ENCODE measurements at regions not wholly inside any gene's neighbourhood (a gene's known extent, or its start where the extent isn't known, plus 50 kb on each side); places are given as distances from the start of the nearest gene placed in this dataset.

GRCh38 chr4:137267024-137267423 is 265.3 kb downstream of the PCDH18 start:
- no peaks in the 10 kb centered on the region for H4K20me1 ChIP-seq (ENCODE audit: control insufficient read depth, insufficient read depth, low read depth, low read length)
- H3K4me3 ChIP-seq (ENCODE audit: low read length): no peak overlapping the region
- H3K27ac ChIP-seq (ENCODE audit: low read depth, low read length): no peak overlapping the region
- no peaks in the 10 kb centered on the region for H3F3A ChIP-seq (ENCODE audit: control insufficient read depth, insufficient read depth)
- no peaks in the 10 kb centered on the region for H3K4me1 ChIP-seq (ENCODE audit: control insufficient read depth, low read length)
- no peak for TF ChIP-seq CTCF (IDR thresholded peaks at IDR 0.05; ENCODE audit: low read depth, low read length, poor library complexity, severe bottlenecking)
- TF ChIP-seq EZH2phosphoT487 (IDR thresholded peaks at IDR 0.05; ENCODE audit: borderline replicate concordance, low read length): no peak
- no peak overlapping the region for H3K4me2 ChIP-seq (ENCODE audit: low read length)
- H3K36me3 ChIP-seq (ENCODE audit: control insufficient read depth, low read length): no peaks in the 10 kb centered on the region
- no peaks in the 10 kb centered on the region for H3K9me2 ChIP-seq (replicated peaks; ENCODE audit: control insufficient read depth, low read length)
- no peaks in the 10 kb centered on the region for H3K27me3 ChIP-seq (ENCODE audit: control insufficient read depth, low read length)
- no peaks in the 10 kb centered on the region for H3K79me2 ChIP-seq (ENCODE audit: control insufficient read depth, low read length)
- H3K9me3 ChIP-seq (ENCODE audit: control insufficient read depth, insufficient read depth, low read length): no peaks in the 10 kb centered on the region

- H3K36me3 ChIP-seq (ENCODE audit: control insufficient read depth, low read length): no peaks in the 10 kb centered on the region
- no peak overlapping the region for H3K4me3 ChIP-seq (ENCODE audit: low read length)
- no peak overlapping the region for H3K27ac ChIP-seq (ENCODE audit: low read depth, low read length)
- H3K9me3 ChIP-seq (ENCODE audit: control insufficient read depth, insufficient read depth, low read length): no peaks in the 10 kb centered on the region
- H3K4me1 ChIP-seq (ENCODE audit: control insufficient read depth, low read length): no peaks in the 10 kb centered on the region
- H3F3A ChIP-seq (ENCODE audit: control insufficient read depth, insufficient read depth): no peaks in the 10 kb centered on the region
- no peaks in the 10 kb centered on the region for H3K9me2 ChIP-seq (replicated peaks; ENCODE audit: control insufficient read depth, low read length)
- no peaks in the 10 kb centered on the region for H3K27me3 ChIP-seq (ENCODE audit: control insufficient read depth, low read length)
- H3K4me2 ChIP-seq (ENCODE audit: low read length): no peak overlapping the region
- TF ChIP-seq CTCF (IDR thresholded peaks at IDR 0.05; ENCODE audit: low read depth, low read length, poor library complexity, severe bottlenecking) (no peak), EZH2phosphoT487 (IDR thresholded peaks at IDR 0.05; ENCODE audit: borderline replicate concordance, low read length) (no peak)
- H4K20me1 ChIP-seq (ENCODE audit: control insufficient read depth, insufficient read depth, low read depth, low read length): no peaks in the 10 kb centered on the region
- no peaks in the 10 kb centered on the region for H3K79me2 ChIP-seq (ENCODE audit: control insufficient read depth, low read length)
Observed at GRCh38 chr4:137266511-137266910, 265.8 kb downstream of the PCDH18 start.

- no peaks in the 10 kb centered on the region for H3F3A ChIP-seq (ENCODE audit: control insufficient read depth, insufficient read depth)
Observed at GRCh38 chr4:137263206-137263605, 269.1 kb downstream of the PCDH18 start.

More at GRCh38 chr4:137263206-137263605, 269.1 kb downstream of the PCDH18 start:
- Histone ChIP-seq H3K79me2 (ENCODE audit: control insufficient read depth, low read length) (no peaks in the 10 kb centered on the region), H3K9me2 (replicated peaks; ENCODE audit: control insufficient read depth, low read length) (no peaks in the 10 kb centered on the region), H3K4me1 (ENCODE audit: control insufficient read depth, low read length) (no peaks in the 10 kb centered on the region), H3K27me3 (ENCODE audit: control insufficient read depth, low read length) (no peaks in the 10 kb centered on the region), H3K4me2 (ENCODE audit: low read length) (no peak overlapping the region), H3K4me3 (ENCODE audit: low read length) (no peak overlapping the region), H3K27ac (ENCODE audit: low read depth, low read length) (no peak overlapping the region), H3K36me3 (ENCODE audit: control insufficient read depth, low read length) (no peaks in the 10 kb centered on the region), H4K20me1 (ENCODE audit: control insufficient read depth, insufficient read depth, low read depth, low read length) (no peaks in the 10 kb centered on the region), H3K9me3 (ENCODE audit: control insufficient read depth, insufficient read depth, low read length) (no peaks in the 10 kb centered on the region)
- no peak for TF ChIP-seq EZH2phosphoT487 (IDR thresholded peaks at IDR 0.05; ENCODE audit: borderline replicate concordance, low read length)
- no peak for TF ChIP-seq CTCF (IDR thresholded peaks at IDR 0.05; ENCODE audit: low read depth, low read length, poor library complexity, severe bottlenecking)
